HG03060 (cell line): ENCODE measurements at regions not wholly inside any gene's neighbourhood (a gene's known extent, or its start where the extent isn't known, plus 50 kb on each side); places are given as distances from the start of the nearest gene placed in this dataset.
A peak's percentile ranks its signal among the peaks of the same experiment; 100 is the strongest.
"Not testable (repeated sequence)": the region's sequence is repeated elsewhere in the genome, so short reads cannot be mapped to it uniquely, and the experiment has no call there.

Experiments
- ATAC-seq: cut with Tn5 transposase; IDR thresholded peaks from one replicate; pipeline ENCODE4 v1.9.1; 2021; ENCODE audit warnings: low read depth, moderate number of reproducible peaks; ENCODE audit not compliant: unreplicated experiment

GRCh38 chrX:25503826-25504225 lies 488.1 kb upstream of the ARX start:
- no peak for ATAC-seq

- no peak for ATAC-seq
Observed at GRCh38 chrX:25507801-25508200, 492.0 kb upstream of the ARX start.

DNA sequence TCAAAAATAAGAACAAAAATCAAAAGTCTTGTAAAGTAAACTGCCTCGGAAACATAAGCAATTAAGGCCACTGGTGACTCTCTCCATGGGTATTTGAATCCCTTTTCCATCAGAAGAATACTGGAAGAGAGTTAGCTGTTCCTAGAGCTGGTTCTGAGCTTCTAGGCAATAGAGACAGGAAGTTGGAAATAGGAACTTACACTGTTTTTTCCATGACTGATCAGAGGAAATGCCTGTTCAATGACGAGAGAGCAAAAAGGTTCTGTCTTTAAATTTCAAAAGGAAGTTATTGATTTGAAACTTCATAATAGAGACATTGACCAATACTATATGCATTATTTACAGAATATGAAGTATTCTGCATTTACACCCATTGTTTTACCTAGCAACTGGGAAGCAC lies 503.5 kb upstream of the ARX start:
- ATAC-seq: no peak

- ATAC-seq: not testable (repeated sequence)
Observed at GRCh38 chrX:25522443-25523010, 506.8 kb upstream of the ARX start.

GRCh38 chrX:25523574-25524540 lies 508.1 kb upstream of the ARX start:
- peak; percentile 52 for ATAC-seq

- no peak for ATAC-seq
Observed at GRCh38 chrX:25527156-25527555, 511.4 kb upstream of the ARX start.

DNA sequence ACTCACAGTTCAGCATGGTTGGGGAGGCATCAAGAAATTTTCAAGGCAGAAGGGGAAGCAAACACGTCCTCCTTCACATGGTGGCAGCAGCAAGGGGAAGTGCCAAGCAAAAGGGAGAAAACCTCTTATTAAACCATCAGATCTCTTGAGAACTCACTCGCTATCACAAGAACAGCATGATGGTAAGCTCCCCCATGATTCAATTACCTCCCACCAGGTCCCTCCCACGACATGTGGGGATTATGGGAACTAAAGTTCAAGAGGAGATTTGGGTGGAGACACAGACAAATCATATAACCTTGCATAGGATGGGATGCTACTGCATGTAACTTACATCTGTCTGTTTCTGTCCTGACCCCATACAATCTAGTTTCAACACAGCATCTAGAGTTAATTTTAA lies 511.8 kb upstream of the ARX start:
- ATAC-seq: no peak

- ATAC-seq: no peak
Observed at GRCh38 chrX:25531096-25531495, 515.3 kb upstream of the ARX start.

DNA sequence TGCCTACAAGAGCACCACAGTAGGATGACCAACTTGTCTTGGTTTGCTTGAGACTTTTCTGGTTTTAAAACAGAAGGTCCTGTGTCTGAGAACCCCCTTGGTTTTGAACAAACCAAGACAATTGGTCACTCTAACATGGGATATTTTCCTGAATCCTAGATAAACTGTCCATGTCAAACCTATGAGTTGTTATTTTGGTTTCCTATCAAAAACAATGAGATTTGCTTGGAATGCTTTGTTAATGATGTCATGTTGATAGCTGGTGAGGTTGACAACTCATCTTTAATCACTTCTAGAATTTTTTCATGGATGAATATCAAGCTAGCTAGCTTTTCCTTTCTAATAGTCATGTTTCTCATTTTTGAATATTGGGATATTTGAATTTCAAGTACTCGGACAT lies 518.3 kb upstream of the ARX start:
- ATAC-seq: no peak

- ATAC-seq: no peak
Observed at GRCh38 chrX:25536307-25536970, 520.7 kb upstream of the ARX start.

GRCh38 chrX:25537699-25538098 lies 521.9 kb upstream of the ARX start:
- ATAC-seq: no peak

DNA sequence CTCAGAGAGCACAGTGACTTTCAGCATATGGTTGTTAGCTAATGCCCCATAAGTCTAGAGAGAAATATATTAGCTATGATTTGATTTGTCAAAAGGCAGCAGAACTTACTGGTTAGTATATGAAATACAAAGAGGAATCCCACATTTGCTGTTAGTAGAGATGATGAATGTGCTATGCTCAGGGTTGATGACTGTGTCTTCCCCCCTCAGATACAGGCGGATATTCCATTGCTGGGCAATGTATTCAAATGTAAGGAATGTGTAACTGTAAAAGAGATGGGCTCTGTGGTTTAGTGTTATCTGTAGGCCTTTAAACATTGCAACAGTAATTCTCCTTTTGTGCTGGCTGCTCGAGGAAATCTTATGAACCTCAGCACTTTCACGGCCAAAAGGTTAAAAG lies 528.9 kb upstream of the ARX start:
- no peak for ATAC-seq

DNA sequence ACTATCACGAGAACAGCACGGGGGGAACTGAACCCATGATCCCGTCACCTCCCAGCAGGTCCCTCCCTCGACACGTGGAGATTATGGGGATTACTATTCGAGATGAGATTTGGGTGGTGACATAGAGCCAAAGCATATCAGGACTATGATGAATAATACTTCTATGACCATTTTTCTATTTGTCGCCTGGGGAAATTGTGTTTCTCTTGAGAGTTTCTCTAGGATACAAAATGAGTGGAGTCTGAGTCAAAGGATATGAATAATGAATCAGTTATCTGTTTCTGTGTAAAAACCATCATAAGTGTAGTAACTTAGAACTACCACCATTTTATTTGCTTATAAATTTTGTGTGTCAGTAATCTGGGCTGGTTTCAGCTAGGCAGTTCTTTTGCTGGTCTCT lies 533.0 kb upstream of the ARX start:
- ATAC-seq: no peak

DNA sequence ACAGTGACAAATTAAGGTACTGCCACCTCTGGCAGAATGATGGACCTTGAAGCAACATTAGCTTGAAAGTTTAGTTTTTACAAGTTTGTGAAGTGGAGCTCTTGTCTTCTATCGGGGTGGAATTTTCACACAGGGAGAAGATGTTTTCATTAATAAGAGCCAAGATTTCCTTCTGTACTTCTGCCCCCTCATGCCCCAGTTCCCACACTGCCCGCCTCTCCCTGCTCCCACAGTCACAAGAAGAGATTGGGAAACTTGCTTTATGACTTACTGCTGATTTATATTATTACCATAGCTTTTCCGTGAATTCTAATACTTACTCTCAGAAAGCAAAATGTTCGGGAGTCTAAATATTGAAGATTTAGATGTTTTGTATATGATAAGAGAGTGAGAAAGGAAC lies 539.8 kb upstream of the ARX start:
- no peak for ATAC-seq

GRCh38 chrX:25558137-25558536 lies 542.4 kb upstream of the ARX start:
- ATAC-seq: no peak

- no peak for ATAC-seq
Observed at GRCh38 chrX:25561190-25561589, 545.4 kb upstream of the ARX start.

- no peak for ATAC-seq
Observed at GRCh38 chrX:25573631-25574030, 557.9 kb upstream of the ARX start.

DNA sequence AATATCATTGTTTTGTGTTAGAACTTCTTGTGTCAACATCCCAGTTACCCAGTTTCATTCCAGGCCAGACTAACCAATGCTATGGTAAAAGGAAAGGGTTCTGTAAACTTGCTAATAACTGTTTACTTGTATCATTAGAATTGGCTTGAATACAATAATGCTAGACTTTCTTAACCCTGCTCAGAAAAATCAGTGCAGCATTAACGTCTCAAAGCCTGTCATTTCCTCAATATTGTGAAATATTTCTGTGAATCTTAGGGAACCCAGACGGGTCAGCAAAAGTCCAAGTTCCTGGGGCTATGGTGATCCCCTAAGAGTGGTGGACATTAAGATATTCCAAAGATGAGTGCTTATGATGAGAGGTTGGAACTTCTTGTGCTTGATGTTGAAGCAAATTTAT lies 541.2 kb upstream of the MAGEB18 start:
- no peak for ATAC-seq

- ATAC-seq: no peak
Observed at GRCh38 chrX:25597551-25597950, 540.6 kb upstream of the MAGEB18 start.

GRCh38 chrX:25599061-25599460 lies 539.1 kb upstream of the MAGEB18 start:
- no peak for ATAC-seq

- no peak for ATAC-seq
Observed at GRCh38 chrX:25600776-25601175, 537.4 kb upstream of the MAGEB18 start.

DNA sequence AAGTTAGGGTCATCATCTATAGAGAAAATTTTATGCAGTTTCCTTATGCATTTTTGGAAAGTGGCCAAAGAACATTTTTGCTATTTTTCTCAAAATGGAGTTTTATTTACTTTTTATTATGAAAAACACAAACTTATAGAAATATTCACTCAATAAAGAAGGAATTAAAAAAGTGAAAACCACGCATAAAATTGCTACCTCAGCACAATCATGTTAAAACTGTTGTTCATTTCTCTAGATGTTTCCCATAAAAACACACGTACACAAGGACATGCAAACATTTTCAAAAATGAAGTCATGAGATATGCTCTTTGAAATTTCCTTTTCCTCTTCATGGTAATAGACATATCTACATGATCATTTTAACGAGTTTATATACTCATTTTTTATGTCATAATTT lies 536.8 kb upstream of the MAGEB18 start:
- no peak for ATAC-seq
